Trophoblast cell (in vitro differentiated cells and primary cell): ENCODE measurements at regions not wholly inside any gene's neighbourhood (a gene's known extent, or its start where the extent isn't known, plus 50 kb on each side); places are given as distances from the start of the nearest gene placed in this dataset.

Experiments
- DNase-seq, 2 donors: peaks; one replicate each; pipeline ENCODE4 v3.0.0-alpha.2; 2016
- H2AFZ ChIP-seq: 2 replicates; pipeline ENCODE4 v1.6.1; 2013; ENCODE audit warnings: low read length, moderate library complexity, mild to moderate bottlenecking; ENCODE audit not compliant: insufficient read depth, poor library complexity
- H2AK5ac ChIP-seq: 2 replicates; pipeline ENCODE4 v1.6.1; 2013; ENCODE audit warnings: mild to moderate bottlenecking, low read length
- H2BK120ac ChIP-seq: 2 replicates; pipeline ENCODE4 v1.6.1; 2013; ENCODE audit warnings: low read length, mild to moderate bottlenecking, moderate library complexity; ENCODE audit not compliant: insufficient read depth, poor library complexity
- H2BK12ac ChIP-seq: 2 replicates; pipeline ENCODE4 v1.6.1; 2013; ENCODE audit warnings: mild to moderate bottlenecking, low read length, moderate library complexity
- H2BK5ac ChIP-seq: 2 replicates; pipeline ENCODE4 v1.6.1; 2013; ENCODE audit warnings: low read length, low read depth, moderate library complexity, mild to moderate bottlenecking; ENCODE audit not compliant: poor library complexity
- H3K14ac ChIP-seq: 2 replicates; pipeline ENCODE4 v1.6.1; 2013; ENCODE audit warnings: mild to moderate bottlenecking, low read length
- H3K18ac ChIP-seq: 2 replicates; pipeline ENCODE4 v1.6.1; 2013; ENCODE audit warnings: mild to moderate bottlenecking, low read length
- H3K23ac ChIP-seq: 2 replicates; pipeline ENCODE4 v1.6.1; 2013; ENCODE audit warnings: low read length
- H3K27ac ChIP-seq: 2 replicates; pipeline ENCODE4 v1.5.1; 2013; ENCODE audit warnings: low read depth, mild to moderate bottlenecking, inconsistent platforms, low read length, moderate library complexity
- H3K27me3 ChIP-seq: 2 replicates; pipeline ENCODE4 v1.6.1; 2013; ENCODE audit warnings: inconsistent platforms, mild to moderate bottlenecking, low read length, moderate library complexity; ENCODE audit not compliant: insufficient read depth
- H3K36me3 ChIP-seq, 2 experiments: 1 replicate in 1 of 2; 2 replicates in 1 of 2; pipeline ENCODE4 v1.6.1; 2013; ENCODE audit warnings: low read length in 2 of 2, mild to moderate bottlenecking in 2 of 2, moderate library complexity in 1 of 2; ENCODE audit not compliant: insufficient read depth in 2 of 2, control insufficient read depth in 1 of 2
- H3K4ac ChIP-seq: 2 replicates; pipeline ENCODE4 v1.6.1; 2013; ENCODE audit warnings: low read depth, mild to moderate bottlenecking, low read length, moderate library complexity
- H3K4me1 ChIP-seq, 2 experiments: 1 replicate in 1 of 2; 2 replicates in 1 of 2; pipeline ENCODE4 v1.6.1; 2013; ENCODE audit warnings: low read length in 2 of 2, mild to moderate bottlenecking in 2 of 2, moderate library complexity in 1 of 2; ENCODE audit not compliant: insufficient read depth in 2 of 2, control insufficient read depth in 1 of 2
- H3K4me2 ChIP-seq: 2 replicates; pipeline ENCODE4 v1.6.1; 2013; ENCODE audit warnings: inconsistent platforms, mild to moderate bottlenecking, low read length, moderate library complexity
- H3K4me3 ChIP-seq: 2 replicates; pipeline ENCODE4 v1.5.1; 2013; ENCODE audit warnings: mild to moderate bottlenecking, low read depth, low read length, inconsistent platforms
- H3K79me1 ChIP-seq: one replicate; pipeline ENCODE4 v1.6.1; 2013; ENCODE audit warnings: low read length
- H3K79me2 ChIP-seq: 2 replicates; pipeline ENCODE4 v1.6.1; 2013; ENCODE audit warnings: low read length, mild to moderate bottlenecking; ENCODE audit not compliant: control insufficient read depth, insufficient read depth, poor library complexity
- H3K9ac ChIP-seq: 2 replicates; pipeline ENCODE4 v1.6.1; 2013; ENCODE audit warnings: mild to moderate bottlenecking, low read length
- H3K9me3 ChIP-seq: 2 replicates; pipeline ENCODE4 v1.6.1; 2013; ENCODE audit warnings: low read depth, mild to moderate bottlenecking, control low read depth, inconsistent platforms, low read length; ENCODE audit not compliant: insufficient read depth
- H4K12ac ChIP-seq: 2 replicates; pipeline ENCODE4 v1.6.1; 2013; ENCODE audit warnings: low read depth, mild to moderate bottlenecking, low read length, moderate library complexity
- H4K8ac ChIP-seq: 2 replicates; pipeline ENCODE4 v1.6.1; 2013; ENCODE audit warnings: low read depth, mild to moderate bottlenecking, low read length, moderate library complexity
- H4K91ac ChIP-seq: one replicate; pipeline ENCODE4 v1.6.1; 2013; ENCODE audit warnings: low read depth, mild to moderate bottlenecking, low read length, moderate library complexity
- WGBS: extraction: QIAGEN DNeasy Blood & Tissue Kit; methylation state at CpG from one replicate; pipeline ENCODE4 v1.1.7; 2013; ENCODE audit warnings: missing lambda C conversion rate; ENCODE audit not compliant: insufficient read length, insufficient coverage; ENCODE audit errors: extremely low coverage; 5-methylcytosine and 5-hydroxymethylcytosine counted together

DNA sequence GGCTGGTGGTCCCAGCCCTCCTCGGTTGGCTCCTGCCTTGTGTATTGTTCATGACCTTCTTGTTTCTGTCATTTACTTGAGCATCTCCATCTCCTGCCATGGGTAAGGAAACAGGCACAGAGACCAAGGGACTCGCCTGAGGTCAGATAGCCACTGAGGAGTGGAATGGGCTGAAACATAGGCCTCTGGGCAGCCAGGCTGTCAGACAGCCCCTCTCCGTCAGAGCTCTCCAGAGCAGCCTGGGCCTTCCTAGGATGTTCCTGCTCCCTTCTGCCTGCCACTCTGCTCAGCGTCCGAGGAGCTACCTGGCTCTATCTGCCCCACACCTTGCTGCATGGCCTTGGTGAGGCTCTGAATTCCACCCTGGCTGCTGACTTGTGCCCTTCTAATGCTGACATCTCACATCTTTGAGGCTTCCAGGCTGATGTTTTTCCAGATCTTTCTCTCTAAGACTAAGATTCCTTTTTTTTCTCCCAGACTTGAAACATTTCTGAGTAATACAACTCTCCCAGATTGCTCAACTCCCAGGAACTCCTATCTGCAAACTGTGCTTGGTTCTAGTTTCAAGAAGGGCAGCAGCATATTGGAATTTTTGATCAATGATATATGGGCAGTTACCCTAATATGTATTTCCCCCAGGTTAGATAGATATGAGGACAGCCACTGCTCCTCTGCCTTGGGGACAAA lies 67.7 kb downstream of the MCFD2 start:
- Histone ChIP-seq H3K18ac (peak overlapping the region; percentile 37), H3K27me3 (no peaks in the 10 kb centered on the region), H3K23ac (no peak overlapping the region), H3K36me3 (no peaks in the 10 kb centered on the region), H4K12ac (no peak overlapping the region), H3K4ac (no peak overlapping the region), H2BK12ac (peak overlapping the region; percentile 44), H2AFZ (peak overlapping the region; percentile 62), H2AK5ac (peak overlapping the region; percentile 63), H2BK120ac (no peak overlapping the region), H2BK5ac (no peak overlapping the region), H3K79me1 (peaks cover 7% of the 10 kb centered on the region), H3K79me2 (peaks cover 2% of the 10 kb centered on the region), H4K8ac (peak overlapping the region; percentile 57), H3K27ac (no peak overlapping the region), H3K4me1 (peaks cover 0 to 6% of the 10 kb centered on the region in 2 experiments), H3K4me3 (no peak overlapping the region), H4K91ac (peak overlapping the region; percentile 9), H3K4me2 (no peak overlapping the region), H3K14ac (peak overlapping the region; percentile 74), H3K9ac (no peak overlapping the region), H3K9me3 (no peaks in the 10 kb centered on the region)
- peak in 1 of 2 donors; percentile 28 for DNase-seq
- WGBS, result no CpG with 5 or more reads among the region's 5 CpGs

DNA sequence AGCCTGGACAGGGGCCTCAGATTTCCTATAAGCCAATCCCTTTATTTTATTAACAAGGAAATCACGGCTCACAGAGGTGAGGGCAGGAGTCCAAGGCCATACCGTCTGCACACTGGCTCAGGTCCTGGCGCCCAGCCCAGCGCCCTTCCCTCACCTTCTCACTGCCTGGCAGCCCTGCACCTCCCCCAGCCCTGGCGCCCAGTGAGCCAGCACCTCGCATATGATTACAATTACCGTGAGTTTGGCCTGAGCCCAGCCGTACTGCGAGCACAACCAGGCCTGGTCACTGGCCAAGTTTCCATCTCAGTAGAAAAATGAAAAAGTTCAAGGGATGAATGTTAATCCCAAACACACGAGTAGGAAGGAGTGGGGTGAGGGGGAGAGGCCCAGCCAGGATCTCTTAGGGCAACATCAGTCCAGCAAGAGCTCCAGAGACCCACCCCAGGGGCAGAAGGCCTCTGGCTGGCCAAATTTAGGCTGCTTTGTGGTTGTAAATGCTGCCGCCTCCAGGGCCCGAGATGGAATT lies 68.4 kb downstream of the MCFD2 start:
- H3K4me2 ChIP-seq, result no peak overlapping the region
- no CpG with 5 or more reads among the region's 12 CpGs for WGBS

DNA sequence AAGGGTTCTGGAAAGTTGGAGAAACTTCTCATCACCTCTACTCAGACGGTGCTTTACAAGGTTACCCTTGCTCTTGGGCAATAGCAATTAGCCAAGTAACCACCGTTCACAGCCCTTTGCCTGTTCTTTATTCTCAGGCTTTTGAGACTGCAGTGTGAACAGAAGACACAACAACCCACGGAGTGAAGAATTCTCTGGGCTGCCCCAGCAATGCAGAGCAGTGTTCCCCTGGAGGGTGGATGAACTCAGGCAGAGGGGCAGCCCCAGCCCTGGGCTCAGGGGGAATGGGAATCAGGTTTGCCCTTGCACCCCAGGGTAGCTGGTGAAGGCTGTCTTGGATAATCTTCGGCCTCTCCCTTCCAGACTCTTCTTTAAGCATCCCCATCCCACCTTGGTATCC lies 69.1 kb downstream of the MCFD2 start:
- Histone ChIP-seq H3K4ac (no peak overlapping the region), H3K27me3 (no peaks in the 10 kb centered on the region), H3K79me1 (peaks cover 7% of the 10 kb centered on the region), H3K18ac (no peak overlapping the region), H3K27ac (no peak overlapping the region), H2AFZ (peak overlapping the region; percentile 11), H2BK12ac (no peak overlapping the region), H3K4me3 (no peak overlapping the region), H3K79me2 (peaks cover 2% of the 10 kb centered on the region), H4K12ac (no peak overlapping the region), H2BK5ac (no peak overlapping the region), H3K9ac (no peak overlapping the region), H2BK120ac (no peak overlapping the region), H3K36me3 (no peaks in the 10 kb centered on the region), H3K23ac (no peak overlapping the region), H3K14ac (no peak overlapping the region), H4K8ac (no peak overlapping the region), H4K91ac (no peak overlapping the region), H2AK5ac (no peak overlapping the region), H3K4me2 (no peak overlapping the region), H3K9me3 (no peaks in the 10 kb centered on the region), H3K4me1 (peaks cover 0 to 6% of the 10 kb centered on the region in 2 experiments)
- no peak for DNase-seq
- WGBS, result no CpG with 5 or more reads among the region's 4 CpGs

More for the DNA sequence above, 68.4 kb downstream of the MCFD2 start:
- no peak for DNase-seq
- Histone ChIP-seq H3K14ac (no peak overlapping the region), H2BK120ac (no peak overlapping the region), H3K18ac (no peak overlapping the region), H2BK5ac (no peak overlapping the region), H2AK5ac (no peak overlapping the region), H3K4me1 (peaks cover 0 to 6% of the 10 kb centered on the region in 2 experiments), H3K9me3 (no peaks in the 10 kb centered on the region), H4K91ac (no peak overlapping the region), H4K8ac (no peak overlapping the region), H3K27ac (no peak overlapping the region), H2BK12ac (no peak overlapping the region), H3K27me3 (no peaks in the 10 kb centered on the region), H3K4ac (no peak overlapping the region), H2AFZ (peak overlapping the region; percentile 17), H4K12ac (no peak overlapping the region), H3K79me1 (peaks cover 7% of the 10 kb centered on the region), H3K36me3 (no peaks in the 10 kb centered on the region), H3K4me3 (no peak overlapping the region), H3K23ac (no peak overlapping the region), H3K79me2 (peaks cover 2% of the 10 kb centered on the region), H3K9ac (no peak overlapping the region)

DNA sequence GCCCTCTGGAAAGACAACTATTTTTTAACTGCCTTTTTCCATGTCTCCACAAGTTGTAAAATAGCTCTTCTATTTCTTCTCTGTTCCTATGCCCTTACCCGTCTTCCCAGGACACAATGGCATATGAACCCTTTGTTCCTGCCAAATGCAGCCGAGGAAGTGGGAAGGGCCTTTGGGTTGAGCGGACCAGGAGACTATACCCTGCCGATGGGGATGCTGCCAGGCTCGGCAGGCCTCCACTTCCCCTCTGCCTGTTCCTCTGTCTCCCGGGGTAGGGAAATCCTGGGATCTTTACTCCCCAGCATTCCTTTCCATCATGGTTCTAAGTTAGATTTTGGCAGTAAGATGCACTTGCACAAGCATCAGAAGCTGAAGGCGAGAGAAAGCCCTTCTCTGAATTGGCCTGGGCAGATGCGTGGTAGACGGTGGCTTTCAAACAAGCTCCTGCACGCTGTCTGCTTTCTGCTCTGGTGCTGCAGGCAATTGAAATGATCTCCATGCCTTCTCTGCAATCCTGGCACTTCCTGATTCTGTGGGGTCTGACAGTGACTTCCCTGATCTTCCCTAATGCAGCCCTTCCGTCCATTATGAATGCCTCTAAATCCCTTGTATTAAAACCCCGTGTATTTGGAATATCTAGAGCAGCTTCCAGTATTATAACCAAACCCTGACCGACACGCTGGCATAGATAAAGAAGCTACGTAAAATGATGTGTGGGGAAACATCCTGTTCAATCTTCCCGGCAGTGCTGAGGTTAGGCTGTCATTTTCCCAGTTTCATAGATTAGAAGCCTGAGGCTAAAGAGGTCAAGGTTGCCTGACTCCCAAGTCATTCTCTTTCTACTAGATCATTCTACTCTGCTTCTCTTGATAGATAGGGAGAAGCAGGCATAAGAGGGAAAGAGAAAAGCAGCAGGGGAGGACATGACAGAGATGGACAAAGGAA lies 69.8 kb downstream of the MCFD2 start:
- Histone ChIP-seq H3K27me3 (no peaks in the 10 kb centered on the region), H3K9me3 (no peaks in the 10 kb centered on the region), H3K18ac (no peak overlapping the region), H4K91ac (no peak overlapping the region), H3K27ac (no peak overlapping the region), H3K79me2 (peaks cover 2% of the 10 kb centered on the region), H2BK5ac (no peak overlapping the region), H3K14ac (no peak overlapping the region), H4K12ac (no peak overlapping the region), H4K8ac (no peak overlapping the region), H3K4me2 (no peak overlapping the region), H3K4ac (no peak overlapping the region), H3K36me3 (no peaks in the 10 kb centered on the region), H2BK120ac (no peak overlapping the region), H3K79me1 (peaks cover 7% of the 10 kb centered on the region), H2AK5ac (no peak overlapping the region), H3K4me1 (peaks cover 0 to 6% of the 10 kb centered on the region in 2 experiments), H3K4me3 (no peak overlapping the region), H2AFZ (no peak overlapping the region), H3K9ac (no peak overlapping the region), H2BK12ac (no peak overlapping the region), H3K23ac (no peak overlapping the region)
- DNase-seq, result no peak
- WGBS, result no CpG with 5 or more reads among the region's 16 CpGs
